ENCODE measurements at regions not wholly inside any gene's neighbourhood (a gene's known extent, or its start where the extent isn't known, plus 50 kb on each side); places are given as distances from the start of the nearest gene placed in this dataset.

DNA sequence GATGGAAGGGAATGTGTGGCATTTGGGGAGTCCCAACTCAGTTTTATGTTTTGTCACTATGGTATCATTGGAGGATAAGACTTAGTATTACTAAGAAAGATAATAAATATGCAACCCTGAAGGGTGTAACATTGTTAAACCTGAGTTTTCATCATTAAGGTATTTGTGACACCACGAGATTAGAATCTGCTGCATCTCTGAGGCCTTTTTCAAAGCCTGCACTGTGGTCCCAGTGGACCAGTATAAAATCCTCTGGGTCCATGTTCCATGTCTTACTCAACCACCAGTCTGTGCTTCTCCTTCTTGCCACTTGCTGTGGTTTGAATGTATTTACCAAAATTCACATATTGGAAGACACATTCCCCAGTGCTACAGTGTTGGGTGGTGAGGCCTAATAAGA lies 130.6 kb downstream of the TBX18 start:
- TF ChIP-seq POLR2AphosphoS5 (IDR thresholded peaks at IDR 0.05; ENCODE audit: insufficient read depth in 1 of 2, low read depth in 1 of 2) (no peak), POLR2A (IDR thresholded peaks at IDR 0.05) (no peak)
- TF ChIP-seq, protein P1, sequence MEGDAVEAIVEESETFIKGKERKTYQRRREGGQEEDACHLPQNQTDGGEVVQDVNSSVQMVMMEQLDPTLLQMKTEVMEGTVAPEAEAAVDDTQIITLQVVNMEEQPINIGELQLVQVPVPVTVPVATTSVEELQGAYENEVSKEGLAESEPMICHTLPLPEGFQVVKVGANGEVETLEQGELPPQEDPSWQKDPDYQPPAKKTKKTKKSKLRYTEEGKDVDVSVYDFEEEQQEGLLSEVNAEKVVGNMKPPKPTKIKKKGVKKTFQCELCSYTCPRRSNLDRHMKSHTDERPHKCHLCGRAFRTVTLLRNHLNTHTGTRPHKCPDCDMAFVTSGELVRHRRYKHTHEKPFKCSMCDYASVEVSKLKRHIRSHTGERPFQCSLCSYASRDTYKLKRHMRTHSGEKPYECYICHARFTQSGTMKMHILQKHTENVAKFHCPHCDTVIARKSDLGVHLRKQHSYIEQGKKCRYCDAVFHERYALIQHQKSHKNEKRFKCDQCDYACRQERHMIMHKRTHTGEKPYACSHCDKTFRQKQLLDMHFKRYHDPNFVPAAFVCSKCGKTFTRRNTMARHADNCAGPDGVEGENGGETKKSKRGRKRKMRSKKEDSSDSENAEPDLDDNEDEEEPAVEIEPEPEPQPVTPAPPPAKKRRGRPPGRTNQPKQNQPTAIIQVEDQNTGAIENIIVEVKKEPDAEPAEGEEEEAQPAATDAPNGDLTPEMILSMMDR (IDR thresholded peaks at IDR 0.05) = no peak
